GM18502 (cell line): ENCODE measurements at regions not wholly inside any gene's neighbourhood (a gene's known extent, or its start where the extent isn't known, plus 50 kb on each side); places are given as distances from the start of the nearest gene placed in this dataset.
A peak's percentile ranks its signal among the peaks of the same experiment; 100 is the strongest.

Experiments
- ATAC-seq: cut with Tn5 transposase; IDR thresholded peaks from one replicate; pipeline ENCODE4 v1.9.1; 2021; ENCODE audit warnings: mild to moderate bottlenecking; ENCODE audit not compliant: unreplicated experiment, poor library complexity

GRCh38 chr3:181178991-181179390, 189.5 kb upstream of the DNAJC19 start:
- ATAC-seq, result no peak

GRCh38 chr3:181176601-181177000, 187.1 kb upstream of the DNAJC19 start:
- ATAC-seq, result peak; percentile 68

- ATAC-seq, result no peak
Measured at GRCh38 chr3:181174676-181175233, 185.2 kb upstream of the DNAJC19 start.

- no peak for ATAC-seq
Measured at GRCh38 chr3:181174022-181174421, 184.5 kb upstream of the DNAJC19 start.

- ATAC-seq, result no peak
Measured at GRCh38 chr3:181173227-181173626, 183.7 kb upstream of the DNAJC19 start.

GRCh38 chr3:181134873-181135272, 145.3 kb upstream of the DNAJC19 start:
- ATAC-seq, result no peak

- ATAC-seq, result no peak
Measured at GRCh38 chr3:181133832-181134231, 144.3 kb upstream of the DNAJC19 start.

GRCh38 chr3:181105646-181106045, 116.1 kb upstream of the DNAJC19 start:
- no peak for ATAC-seq

- ATAC-seq, result no peak
Measured at GRCh38 chr3:181103605-181104004, 114.1 kb upstream of the DNAJC19 start.

- ATAC-seq, result no peak
Measured at GRCh38 chr3:181086011-181086410, 96.5 kb upstream of the DNAJC19 start.

GRCh38 chr3:181081930-181082329, 92.4 kb upstream of the DNAJC19 start:
- no peak for ATAC-seq

GRCh38 chr3:181076558-181076957, 87.0 kb upstream of the DNAJC19 start:
- ATAC-seq, result no peak

- no peak for ATAC-seq
Measured at GRCh38 chr3:181075098-181075497, 85.6 kb upstream of the DNAJC19 start.

- no peak for ATAC-seq
Measured at GRCh38 chr3:181066143-181067087, 76.9 kb upstream of the DNAJC19 start.

- no peak for ATAC-seq
Measured at GRCh38 chr3:181056136-181056732, 66.7 kb upstream of the DNAJC19 start.

- ATAC-seq, result no peak
Measured at GRCh38 chr3:181054538-181054937, 65.0 kb upstream of the DNAJC19 start.

GRCh38 chr3:181052256-181052655, 62.7 kb upstream of the DNAJC19 start:
- ATAC-seq, result no peak

- no peak for ATAC-seq
Measured at GRCh38 chr3:181050738-181051137, 61.2 kb upstream of the DNAJC19 start.

- no peak for ATAC-seq
Measured at GRCh38 chr3:181040030-181040429, 50.5 kb upstream of the DNAJC19 start.
